Fibroblast of mammary gland (primary cell): ENCODE measurements at regions not wholly inside any gene's neighbourhood (a gene's known extent, or its start where the extent isn't known, plus 50 kb on each side); places are given as distances from the start of the nearest gene placed in this dataset.

ENCODE experiments used
- DNase-seq: peaks from one replicate; pipeline ENCODE4 v3.0.0-alpha.2; 2010; ENCODE audit warnings: low read depth
- H3K4me3 ChIP-seq: 2 replicates; pipeline ENCODE4 v1.5.1; 2011; ENCODE audit warnings: low read depth, mild to moderate bottlenecking, low read length, moderate library complexity; ENCODE audit not compliant: control insufficient read depth
- CTCF ChIP-seq: conservative IDR thresholded peaks from 2 replicates; pipeline ENCODE4 v1.5.1; 2011; ENCODE audit warnings: low read depth, low read length, inconsistent platforms; ENCODE audit not compliant: control insufficient read depth, insufficient read depth

GRCh38 chr16:79848719-79849118 is 248.2 kb upstream of the MAF start:
- no peak for TF ChIP-seq CTCF
- H3K4me3 ChIP-seq, result no peak overlapping the region
- no peak for DNase-seq

- TF ChIP-seq CTCF, result no peak
- no peak overlapping the region for H3K4me3 ChIP-seq
- no peak for DNase-seq
These were observed 247.0 kb upstream of the MAF start for GRCh38 chr16:79847569-79847968.

DNA sequence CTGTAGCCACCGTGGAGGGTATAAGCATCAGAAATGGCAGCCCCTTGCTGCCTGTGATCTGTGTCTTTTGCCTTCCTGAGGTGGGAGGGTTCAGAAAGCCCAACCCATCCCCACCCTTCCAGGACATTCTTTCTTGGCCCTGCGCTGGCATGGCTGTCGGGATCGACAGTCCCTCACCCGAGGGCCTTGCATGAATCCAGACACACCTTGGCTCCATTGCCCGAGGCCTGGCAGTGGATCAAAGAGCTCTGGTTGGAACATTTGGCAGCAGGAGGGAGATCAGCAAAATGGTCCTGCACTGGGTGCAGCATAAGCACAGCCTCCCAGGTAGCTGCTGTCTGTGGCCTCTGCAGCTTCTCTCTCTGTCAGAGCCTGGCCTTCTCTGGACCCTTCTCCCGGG is 246.6 kb upstream of the MAF start:
- H3K4me3 ChIP-seq, result no peak overlapping the region
- DNase-seq, result no peak
- TF ChIP-seq CTCF, result no peak

DNA sequence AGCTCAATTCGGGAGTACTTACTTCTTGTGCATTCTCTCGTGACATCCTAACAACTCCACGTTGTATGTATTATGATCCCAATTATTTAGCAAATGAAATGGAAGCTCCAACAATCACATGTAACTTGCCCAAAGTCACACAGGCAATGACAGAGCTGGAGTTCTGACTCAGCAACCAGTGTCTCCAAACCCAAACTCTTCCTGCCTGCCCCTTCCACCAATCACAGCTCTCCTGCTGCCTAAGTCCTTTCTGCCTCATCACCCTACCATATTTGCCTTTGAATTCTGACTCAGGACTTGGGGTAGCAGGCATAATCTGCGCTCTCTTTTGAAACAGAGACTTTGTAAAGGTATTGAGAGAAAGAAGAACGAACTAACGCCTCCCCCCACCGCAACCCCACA is 245.2 kb upstream of the MAF start:
- DNase-seq, result no peak
- H3K4me3 ChIP-seq, result no peak overlapping the region
- TF ChIP-seq CTCF, result no peak

DNA sequence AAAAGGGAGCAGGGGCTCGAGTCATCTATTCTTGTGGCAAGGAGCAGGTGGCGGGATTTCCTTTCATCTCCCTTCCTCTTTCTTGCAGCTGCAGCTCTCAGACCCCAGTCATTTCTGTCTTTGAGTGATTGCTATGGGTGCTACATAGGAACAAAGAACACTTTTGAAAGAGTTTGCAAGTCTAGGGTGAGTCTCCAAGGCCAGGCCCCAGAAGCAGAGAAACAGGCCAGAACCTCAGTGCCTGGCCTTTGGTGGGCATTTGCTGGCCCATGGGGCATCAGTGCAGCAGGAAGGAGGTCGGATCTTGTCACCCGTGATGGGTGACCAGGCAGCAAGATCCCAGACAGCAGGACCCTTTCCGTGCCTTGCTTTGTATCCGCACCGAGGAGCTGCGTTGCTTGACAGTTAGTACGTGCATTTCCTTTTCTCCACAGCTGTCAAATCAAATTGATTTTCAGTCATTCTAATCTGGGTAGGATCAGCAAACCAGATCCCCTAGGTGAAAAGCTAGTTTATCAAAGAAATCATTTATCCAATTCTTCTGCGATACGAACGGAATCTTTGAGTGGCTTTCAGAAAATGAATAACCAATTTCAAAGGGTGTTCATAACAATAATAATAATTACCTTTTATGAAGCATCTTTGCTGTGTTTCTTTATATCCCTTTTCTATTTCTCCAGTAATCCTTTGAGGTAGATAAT is 244.6 kb upstream of the MAF start:
- DNase-seq, result no peak
- H3K4me3 ChIP-seq, result no peak overlapping the region
- no peak for TF ChIP-seq CTCF

GRCh38 chr16:79844603-79845002 is 244.1 kb upstream of the MAF start:
- no peak for DNase-seq

More at GRCh38 chr16:79844603-79845002, 244.1 kb upstream of the MAF start:
- no peak for TF ChIP-seq CTCF
- H3K4me3 ChIP-seq, result no peak overlapping the region
